Lung (tissue), 11 donors: ENCODE measurements at regions not wholly inside any gene's neighbourhood (a gene's known extent, or its start where the extent isn't known, plus 50 kb on each side); places are given as distances from the start of the nearest gene placed in this dataset.

Experiments used
- ATAC-seq: fragments of 200-7000 bp; cut with Tn5 transposase; one replicate; pipeline ENCODE4 v1.9.1; 2020; ENCODE audit warnings: moderate number of reproducible peaks; ENCODE audit not compliant: insufficient read depth, low FRiP score
- DNase-seq, 3 donors: peaks; one replicate each; pipeline ENCODE4 v3.0.0-alpha.2; 2013 to 2017
- H3K27ac ChIP-seq, 2 donors: one replicate each; pipeline ENCODE4 v1.5.1; 2013; ENCODE audit warnings: mild to moderate bottlenecking in 2 of 2, moderate library complexity in 2 of 2, control low read depth in 1 of 2, inconsistent platforms in 1 of 2, low read depth in 1 of 2, low read length in 1 of 2
- H3K27me3 ChIP-seq, 3 donors: one replicate each; pipeline ENCODE4 v1.5.1; 2013; ENCODE audit warnings: low read length in 2 of 3; ENCODE audit not compliant: control insufficient read depth in 3 of 3, insufficient read depth in 3 of 3
- H3K36me3 ChIP-seq, 4 donors: one replicate each; pipeline ENCODE4 v1.5.1; 2013; ENCODE audit warnings: low read length in 4 of 4, mild to moderate bottlenecking in 1 of 4, moderate library complexity in 1 of 4; ENCODE audit not compliant: control insufficient read depth in 4 of 4, insufficient read depth in 4 of 4
- H3K4me1 ChIP-seq, 5 donors: one replicate each; pipeline ENCODE4 v1.5.1; 2013; ENCODE audit warnings: low read length in 5 of 5, mild to moderate bottlenecking in 2 of 5, moderate library complexity in 1 of 5; ENCODE audit not compliant: control insufficient read depth in 5 of 5, insufficient read depth in 5 of 5
- H3K4me3 ChIP-seq: one replicate; pipeline ENCODE4 v1.5.1; 2013; ENCODE audit warnings: mild to moderate bottlenecking, control low read depth, moderate library complexity
- H3K9ac ChIP-seq, 2 donors: one replicate each; pipeline ENCODE4 v1.5.1; 2013; ENCODE audit warnings: low read length in 2 of 2, control low read depth in 1 of 2; ENCODE audit not compliant: insufficient read depth in 1 of 2
- H3K9me3 ChIP-seq, 4 donors: one replicate each; pipeline ENCODE4 v1.5.1; 2013; ENCODE audit warnings: low read length in 3 of 4, mild to moderate bottlenecking in 1 of 4, moderate library complexity in 1 of 4; ENCODE audit not compliant: control insufficient read depth in 4 of 4, insufficient read depth in 3 of 4
- WGBS, 2 donors: extraction: QIAGEN DNeasy Blood & Tissue Kit; methylation state at CpG; one replicate each; pipeline ENCODE4 v1.1.7; 2013; 5-methylcytosine and 5-hydroxymethylcytosine counted together
- TF ChIP-seq, protein P1 (sequence below): IDR thresholded peaks from 2 replicates; pipeline ENCODE4 v1.5.1; 2012; ENCODE audit warnings: mild to moderate bottlenecking; ENCODE audit errors: control extremely low read depth, extremely low read depth
- donor health status: control.
- donor health status: control.
- donor health status: Bipolar disorder and iron deficiency.
- donor health status: healthy.
- donor health status: DM: yes; HTN: yes; CAD: no.

DNA sequence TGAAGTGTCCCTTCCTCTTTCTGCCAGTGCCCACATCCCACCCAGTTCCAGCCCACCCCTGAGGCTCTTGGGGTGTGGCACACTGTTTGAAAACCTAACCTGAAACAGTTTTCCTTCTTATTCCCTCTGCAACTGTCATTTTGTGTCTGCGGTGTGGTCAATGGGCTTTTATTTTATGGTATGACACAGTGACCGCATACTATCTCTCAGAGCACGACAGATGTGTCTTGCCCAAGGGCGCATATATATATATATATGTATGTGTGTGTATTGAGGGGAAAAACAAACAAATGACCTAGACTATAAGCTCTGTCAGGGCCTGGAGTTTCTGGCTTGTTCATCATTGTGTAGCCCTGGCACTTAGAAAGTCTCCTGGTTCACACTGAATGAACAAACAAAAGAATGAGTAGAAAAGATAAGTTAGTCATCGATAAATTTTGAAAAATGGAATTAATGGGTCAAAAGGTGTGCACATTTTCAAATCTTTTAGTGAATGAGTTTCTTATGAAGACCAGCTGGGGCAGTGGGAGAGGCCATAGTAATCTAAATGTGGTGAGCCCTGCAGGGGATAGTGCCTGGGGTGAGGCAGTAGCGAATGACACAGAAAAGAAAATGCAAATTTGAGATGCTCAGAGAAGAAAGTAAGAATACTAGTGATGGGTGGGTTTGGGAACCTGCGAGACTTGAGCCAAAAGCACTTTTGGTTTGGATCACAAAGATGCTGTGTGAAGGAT, 198.4 kb downstream of the SNX10 start:
- Histone ChIP-seq H3K4me1 (peaks cover 0 to 5% (median 0%) of the 10 kb centered on the region in 5 donors), H3K4me3 (no peak overlapping the region), H3K27me3 (no peaks in the 10 kb centered on the region), H3K27ac (no peak overlapping the region), H3K36me3 (no peaks in the 10 kb centered on the region), H3K9me3 (no peaks in the 10 kb centered on the region), H3K9ac (no peak overlapping the region)
- 94 to 96% methylated on average over 7 of the region's 7 CpGs for WGBS, 2 donors
- DNase-seq (no peak), ATAC-seq (no peak)
- TF ChIP-seq, protein P1, sequence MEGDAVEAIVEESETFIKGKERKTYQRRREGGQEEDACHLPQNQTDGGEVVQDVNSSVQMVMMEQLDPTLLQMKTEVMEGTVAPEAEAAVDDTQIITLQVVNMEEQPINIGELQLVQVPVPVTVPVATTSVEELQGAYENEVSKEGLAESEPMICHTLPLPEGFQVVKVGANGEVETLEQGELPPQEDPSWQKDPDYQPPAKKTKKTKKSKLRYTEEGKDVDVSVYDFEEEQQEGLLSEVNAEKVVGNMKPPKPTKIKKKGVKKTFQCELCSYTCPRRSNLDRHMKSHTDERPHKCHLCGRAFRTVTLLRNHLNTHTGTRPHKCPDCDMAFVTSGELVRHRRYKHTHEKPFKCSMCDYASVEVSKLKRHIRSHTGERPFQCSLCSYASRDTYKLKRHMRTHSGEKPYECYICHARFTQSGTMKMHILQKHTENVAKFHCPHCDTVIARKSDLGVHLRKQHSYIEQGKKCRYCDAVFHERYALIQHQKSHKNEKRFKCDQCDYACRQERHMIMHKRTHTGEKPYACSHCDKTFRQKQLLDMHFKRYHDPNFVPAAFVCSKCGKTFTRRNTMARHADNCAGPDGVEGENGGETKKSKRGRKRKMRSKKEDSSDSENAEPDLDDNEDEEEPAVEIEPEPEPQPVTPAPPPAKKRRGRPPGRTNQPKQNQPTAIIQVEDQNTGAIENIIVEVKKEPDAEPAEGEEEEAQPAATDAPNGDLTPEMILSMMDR: no peak

DNA sequence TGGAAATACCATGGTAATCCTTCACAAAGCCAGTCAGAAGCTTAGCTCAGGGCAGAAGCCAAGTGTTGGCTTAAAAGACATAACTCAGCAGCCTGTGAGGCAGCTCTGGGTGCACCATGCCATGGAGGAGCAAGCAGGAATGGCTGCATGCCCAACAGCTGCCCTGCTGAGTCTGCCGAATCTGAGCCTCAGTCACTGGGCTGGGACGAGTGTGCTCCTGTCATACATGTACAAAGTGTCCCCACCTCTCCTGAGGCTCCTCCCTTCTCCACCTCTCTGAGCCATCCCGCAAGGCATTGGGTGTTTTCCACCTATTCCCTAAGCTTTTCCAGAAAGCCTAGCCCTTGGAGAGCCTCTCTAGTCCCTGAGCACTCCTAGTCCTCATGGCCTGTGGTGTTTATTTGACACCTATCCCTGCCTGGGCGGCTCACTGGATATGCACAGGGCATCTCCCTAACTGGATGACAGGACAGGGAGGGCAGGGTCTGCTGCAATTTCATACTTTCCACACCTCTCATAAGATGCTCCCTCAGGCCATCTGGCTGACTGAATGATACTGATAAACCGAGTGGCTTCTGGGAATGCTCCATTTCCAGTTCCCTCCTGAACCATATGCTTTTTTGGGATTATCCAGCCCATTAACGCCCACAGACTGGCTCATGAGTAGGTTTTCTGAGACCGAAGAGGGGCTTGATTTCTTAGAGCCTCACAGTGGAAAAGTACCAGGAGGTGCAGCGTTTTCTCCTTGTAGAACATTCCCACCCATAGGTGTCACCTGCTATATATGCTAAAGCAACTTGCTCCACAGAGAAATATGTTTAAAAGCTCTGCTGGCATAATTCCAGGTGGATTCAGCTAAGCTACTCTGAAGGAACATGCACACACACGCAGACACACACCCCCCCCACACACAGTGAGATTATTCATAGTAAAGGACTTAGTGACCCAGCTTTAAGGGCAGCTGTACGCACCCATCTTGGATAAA, 199.3 kb downstream of the SNX10 start:
- 74 to 82% methylated on average over 10 of the region's 10 CpGs for WGBS, 2 donors
- ATAC-seq: no peak
- Histone ChIP-seq H3K27ac (no peak overlapping the region), H3K27me3 (no peaks in the 10 kb centered on the region), H3K4me3 (no peak overlapping the region), H3K9me3 (no peaks in the 10 kb centered on the region), H3K4me1 (peaks cover 0 to 5% (median 0%) of the 10 kb centered on the region in 5 donors), H3K9ac (no peak overlapping the region), H3K36me3 (no peaks in the 10 kb centered on the region)
- TF ChIP-seq, protein P1: no peak
- DNase-seq: peak; percentile 31 to 77 (median 56)

DNA sequence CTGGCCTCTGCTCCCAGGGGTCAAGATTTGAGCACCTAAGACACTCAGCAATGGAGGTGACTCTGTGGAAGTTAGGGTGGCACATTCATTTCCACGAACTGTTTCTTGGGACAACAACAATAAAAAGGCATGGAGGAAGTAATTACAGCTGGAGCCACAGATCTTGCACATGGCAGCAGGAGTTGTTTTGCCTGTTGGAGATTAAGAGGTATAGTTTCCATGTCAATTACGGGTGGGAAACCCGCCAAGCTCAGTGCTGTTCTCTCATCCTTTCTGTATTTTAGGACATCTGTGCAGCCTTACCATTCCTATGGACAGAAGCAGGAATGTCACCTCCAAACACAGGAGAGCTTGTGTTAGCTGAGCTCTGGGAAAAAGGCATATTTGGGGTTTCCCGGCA, 201.2 kb downstream of the SNX10 start:
- Histone ChIP-seq H3K9me3 (no peaks in the 10 kb centered on the region), H3K36me3 (no peaks in the 10 kb centered on the region), H3K27me3 (no peaks in the 10 kb centered on the region), H3K9ac (no peak overlapping the region), H3K4me1 (peaks cover 0 to 5% (median 0%) of the 10 kb centered on the region in 5 donors), H3K4me3 (no peak overlapping the region), H3K27ac (no peak overlapping the region)
- ATAC-seq (no peak), DNase-seq (no peak)
- 83 to 86% methylated on average over 4 of the region's 4 CpGs for WGBS, 2 donors
- TF ChIP-seq, protein P1: no peak
